GM12878 (cell line): ENCODE measurements at regions not wholly inside any gene's neighbourhood (a gene's known extent, or its start where the extent isn't known, plus 50 kb on each side); places are given as distances from the start of the nearest gene placed in this dataset.

Experiments used
- DPF2 ChIP-seq: fragments of 450-650 bp; IDR thresholded peaks from 2 replicates; pipeline ENCODE4 v1.6.1; 2017; ENCODE audit warnings: mild to moderate bottlenecking
- EZH2 ChIP-seq: IDR thresholded peaks from 2 replicates; pipeline ENCODE4 v1.6.1; 2012; ENCODE audit warnings: low read depth, mild to moderate bottlenecking, control low read depth, inconsistent platforms, low read length, borderline replicate concordance; ENCODE audit not compliant: control insufficient read depth
- NFIC ChIP-seq: IDR thresholded peaks from 2 replicates; pipeline ENCODE4 v1.6.1; 2012; ENCODE audit warnings: low read depth, mild to moderate bottlenecking, inconsistent platforms, low read length, moderate library complexity
- POLR2AphosphoS5 ChIP-seq: IDR thresholded peaks from 2 replicates; pipeline ENCODE4 v1.6.1; 2011; ENCODE audit warnings: mild to moderate bottlenecking, low read length, inconsistent platforms
- YY1 ChIP-seq: IDR thresholded peaks from 2 replicates; pipeline ENCODE4 v1.6.1; 2011; ENCODE audit warnings: low read depth, mild to moderate bottlenecking, low read length
- ZNF384 ChIP-seq: IDR thresholded peaks from 2 replicates; pipeline ENCODE4 v1.6.1; 2012; ENCODE audit warnings: low read depth, mild to moderate bottlenecking, low read length, improper control_type of control experiment, borderline replicate concordance
- TF ChIP-seq, protein P1 (sequence below), 3 experiments: IDR thresholded peaks in 2 of 3; conservative IDR thresholded peaks in 1 of 3; 2 replicates each; pipeline ENCODE4 v1.5.1; 2011; ENCODE audit warnings: low read depth in 3 of 3, low read length in 3 of 3, mild to moderate bottlenecking in 3 of 3, control low read depth in 2 of 3, moderate library complexity in 2 of 3, inconsistent platforms in 1 of 3, mixed read lengths in 1 of 3; ENCODE audit not compliant: control insufficient read depth in 2 of 3, insufficient read depth in 1 of 3; ENCODE audit errors: extremely low read depth in 1 of 3
- TF ChIP-seq, protein P2 (sequence below): IDR thresholded peaks from 2 replicates; pipeline ENCODE4 v1.6.1; 2012; ENCODE audit warnings: low read depth, low read length, improper control_type of control experiment

DNA sequence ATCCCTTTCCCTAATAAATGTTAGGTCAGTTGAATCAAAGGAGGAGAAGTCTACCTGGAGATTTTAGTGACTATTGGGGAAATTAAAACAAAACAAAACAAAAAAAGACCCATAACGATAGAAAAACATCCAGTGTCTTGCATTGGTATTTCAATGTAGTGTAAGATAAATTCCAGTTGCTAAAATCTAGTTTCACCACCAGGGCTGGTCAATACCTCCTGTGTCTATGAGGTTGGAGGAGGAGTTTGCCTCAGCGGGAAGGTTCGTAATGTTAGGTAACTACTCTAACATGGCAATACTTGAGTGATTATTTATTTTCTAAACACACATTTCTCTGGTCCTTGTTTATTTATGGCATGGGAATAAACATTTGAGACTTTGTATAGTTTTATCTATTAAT is 483.2 kb downstream of the FGF9 start:
- TF ChIP-seq POLR2AphosphoS5 = no peak
- TF ChIP-seq EZH2 = no peak
- TF ChIP-seq NFIC = no peak
- no peak for TF ChIP-seq ZNF384
- no peak for TF ChIP-seq DPF2
- TF ChIP-seq, protein P1, sequence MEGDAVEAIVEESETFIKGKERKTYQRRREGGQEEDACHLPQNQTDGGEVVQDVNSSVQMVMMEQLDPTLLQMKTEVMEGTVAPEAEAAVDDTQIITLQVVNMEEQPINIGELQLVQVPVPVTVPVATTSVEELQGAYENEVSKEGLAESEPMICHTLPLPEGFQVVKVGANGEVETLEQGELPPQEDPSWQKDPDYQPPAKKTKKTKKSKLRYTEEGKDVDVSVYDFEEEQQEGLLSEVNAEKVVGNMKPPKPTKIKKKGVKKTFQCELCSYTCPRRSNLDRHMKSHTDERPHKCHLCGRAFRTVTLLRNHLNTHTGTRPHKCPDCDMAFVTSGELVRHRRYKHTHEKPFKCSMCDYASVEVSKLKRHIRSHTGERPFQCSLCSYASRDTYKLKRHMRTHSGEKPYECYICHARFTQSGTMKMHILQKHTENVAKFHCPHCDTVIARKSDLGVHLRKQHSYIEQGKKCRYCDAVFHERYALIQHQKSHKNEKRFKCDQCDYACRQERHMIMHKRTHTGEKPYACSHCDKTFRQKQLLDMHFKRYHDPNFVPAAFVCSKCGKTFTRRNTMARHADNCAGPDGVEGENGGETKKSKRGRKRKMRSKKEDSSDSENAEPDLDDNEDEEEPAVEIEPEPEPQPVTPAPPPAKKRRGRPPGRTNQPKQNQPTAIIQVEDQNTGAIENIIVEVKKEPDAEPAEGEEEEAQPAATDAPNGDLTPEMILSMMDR (IDR thresholded peaks at IDR 0.05 in 2 of 3, conservative IDR thresholded peaks at IDR 0.05 in 1 of 3; ENCODE audit: control insufficient read depth in 2 of 3, extremely low read depth in 1 of 3, insufficient read depth in 1 of 3, low read depth in 3 of 3, low read length in 3 of 3) = no peak
- TF ChIP-seq, protein P2, sequence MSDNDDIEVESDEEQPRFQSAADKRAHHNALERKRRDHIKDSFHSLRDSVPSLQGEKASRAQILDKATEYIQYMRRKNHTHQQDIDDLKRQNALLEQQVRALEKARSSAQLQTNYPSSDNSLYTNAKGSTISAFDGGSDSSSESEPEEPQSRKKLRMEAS = no peak
- TF ChIP-seq YY1 = no peak
